ENCODE measurements at regions not wholly inside any gene's neighbourhood (a gene's known extent, or its start where the extent isn't known, plus 50 kb on each side); places are given as distances from the start of the nearest gene placed in this dataset.

GRCh38 chr15:23983500-23984259 lies 296.6 kb upstream of the NDN start:
- H3K9me3 ChIP-seq = no peaks in the 10 kb centered on the region
- H3K4me1 ChIP-seq = no peaks in the 10 kb centered on the region
- H3K4me3 ChIP-seq = no peak overlapping the region
- no peak for DNase-seq
- no peak overlapping the region for H3K27ac ChIP-seq
- no peaks in the 10 kb centered on the region for H3K36me3 ChIP-seq
- intact Hi-C loops (cut with DNase I) = no loop called here
- no peak for TF ChIP-seq CTCF (IDR thresholded peaks at IDR 0.05)
- no peaks in the 10 kb centered on the region for H3K27me3 ChIP-seq
- no peak for ATAC-seq

- TF ChIP-seq CTCF (IDR thresholded peaks at IDR 0.05) = no peak
- intact Hi-C loops (cut with DNase I) = no loop called here
- no peak overlapping the region for H3K4me3 ChIP-seq
- no peak for DNase-seq
- no peaks in the 10 kb centered on the region for H3K36me3 ChIP-seq
- H3K27ac ChIP-seq = no peak overlapping the region
- H3K4me1 ChIP-seq = no peaks in the 10 kb centered on the region
- ATAC-seq = no peak
- H3K27me3 ChIP-seq = no peaks in the 10 kb centered on the region
- peaks cover 7% of the 10 kb centered on the region for H3K9me3 ChIP-seq
Measured at GRCh38 chr15:23994273-23994672, 307.2 kb upstream of the NDN start.

- Histone ChIP-seq H3K27me3 (no peaks in the 10 kb centered on the region), H3K36me3 (no peaks in the 10 kb centered on the region), H3K9me3 (peaks cover 7% of the 10 kb centered on the region), H3K4me1 (no peaks in the 10 kb centered on the region), H3K27ac (no peak overlapping the region), H3K4me3 (no peak overlapping the region)
- ATAC-seq (no peak), DNase-seq (no peak)
- no peak for TF ChIP-seq CTCF (IDR thresholded peaks at IDR 0.05)
- intact Hi-C loops (cut with DNase I) = no loop called here
Measured at GRCh38 chr15:23998056-23998455, 311.0 kb upstream of the NDN start.

DNA sequence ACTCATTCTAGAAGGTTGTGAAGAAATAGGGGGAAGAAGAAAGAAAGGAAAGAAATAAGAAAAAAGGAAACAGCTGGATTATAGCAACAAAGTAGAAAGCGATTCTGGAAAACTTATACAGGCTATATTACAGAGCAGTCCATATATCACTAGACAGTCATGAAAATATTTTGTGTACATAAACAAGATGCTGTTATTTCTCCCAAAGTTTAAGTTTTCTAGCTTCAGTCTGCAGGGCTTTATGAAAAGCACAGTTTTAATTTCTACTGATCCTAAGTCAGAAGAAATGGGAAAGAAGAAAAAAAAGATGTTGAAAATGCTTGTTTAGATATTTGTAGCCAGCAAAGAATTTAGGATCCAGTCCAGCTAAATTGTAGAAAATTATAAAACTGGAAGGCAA lies 321.4 kb upstream of the NDN start:
- no peak for TF ChIP-seq CTCF (IDR thresholded peaks at IDR 0.05)
- Histone ChIP-seq H3K9me3 (no peaks in the 10 kb centered on the region), H3K4me1 (no peaks in the 10 kb centered on the region), H3K27ac (no peak overlapping the region), H3K4me3 (no peak overlapping the region), H3K36me3 (no peaks in the 10 kb centered on the region), H3K27me3 (no peaks in the 10 kb centered on the region)
- ATAC-seq (no peak), DNase-seq (no peak)
- intact Hi-C loops (cut with DNase I) = no loop called here

GRCh38 chr15:24017470-24017869 lies 330.4 kb upstream of the NDN start:
- no peak for TF ChIP-seq CTCF (IDR thresholded peaks at IDR 0.05)
- H3K36me3 ChIP-seq = no peaks in the 10 kb centered on the region
- no peaks in the 10 kb centered on the region for H3K27me3 ChIP-seq
- no peak overlapping the region for H3K4me3 ChIP-seq
- H3K4me1 ChIP-seq = no peaks in the 10 kb centered on the region
- intact Hi-C loops (cut with DNase I) = no loop called here
- ATAC-seq (no peak), DNase-seq (no peak)
- H3K9me3 ChIP-seq = no peaks in the 10 kb centered on the region
- H3K27ac ChIP-seq = no peak overlapping the region

DNA sequence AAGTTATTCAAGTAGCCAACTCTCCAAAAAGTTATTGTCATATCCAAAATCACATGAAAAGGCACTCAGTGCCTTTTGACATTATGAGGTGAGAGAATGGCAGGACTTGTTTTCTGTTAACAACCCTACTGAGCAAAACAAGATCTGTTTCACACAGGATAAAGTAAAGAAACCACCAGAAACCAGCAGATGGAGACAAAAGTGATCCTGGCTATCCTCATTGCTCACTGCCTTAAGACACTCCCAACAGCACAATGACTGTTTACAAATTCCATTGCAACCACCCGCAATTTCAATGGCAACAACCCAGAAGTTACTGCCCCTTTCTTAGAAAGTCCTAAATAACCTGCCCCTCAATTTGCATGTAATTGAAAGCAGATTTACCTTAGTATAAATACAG lies 352.6 kb upstream of the NDN start:
- Histone ChIP-seq H3K36me3 (no peaks in the 10 kb centered on the region), H3K4me1 (no peaks in the 10 kb centered on the region), H3K27ac (no peak overlapping the region), H3K27me3 (no peaks in the 10 kb centered on the region), H3K9me3 (no peaks in the 10 kb centered on the region), H3K4me3 (no peak overlapping the region)
- intact Hi-C loops (cut with DNase I) = no loop called here
- DNase-seq (no peak), ATAC-seq (no peak)
- no peak for TF ChIP-seq CTCF (IDR thresholded peaks at IDR 0.05)
